GM18909 (cell line): ENCODE measurements at regions not wholly inside any gene's neighbourhood (a gene's known extent, or its start where the extent isn't known, plus 50 kb on each side); places are given as distances from the start of the nearest gene placed in this dataset.
"Not testable (repeated sequence)": the region's sequence is repeated elsewhere in the genome, so short reads cannot be mapped to it uniquely, and the experiment has no call there.

Experiments used
- ATAC-seq: cut with Tn5 transposase; IDR thresholded peaks from one replicate; pipeline ENCODE4 v1.9.1; 2021; ENCODE audit warnings: mild to moderate bottlenecking; ENCODE audit not compliant: unreplicated experiment, poor library complexity

DNA sequence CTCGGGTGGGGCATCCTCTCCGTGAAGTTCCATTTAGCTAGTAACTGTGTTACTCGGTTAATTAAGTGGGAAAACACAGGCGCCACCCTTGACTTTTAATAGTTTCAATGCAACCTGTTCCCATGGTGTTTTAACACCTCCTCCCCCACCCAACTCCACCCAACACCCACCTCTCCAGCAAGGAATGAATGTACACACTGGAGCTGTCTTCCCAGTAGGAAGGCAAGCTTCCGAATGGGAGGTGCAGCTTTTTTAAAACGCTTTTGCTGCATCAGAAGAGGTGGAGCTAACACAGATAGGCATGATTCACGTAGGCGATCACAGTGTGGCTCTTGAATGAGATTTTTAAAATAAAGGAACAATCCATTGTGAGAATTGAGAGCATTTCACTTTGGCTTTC is 73.8 kb upstream of the AGAP1 start:
- ATAC-seq = no peak

DNA sequence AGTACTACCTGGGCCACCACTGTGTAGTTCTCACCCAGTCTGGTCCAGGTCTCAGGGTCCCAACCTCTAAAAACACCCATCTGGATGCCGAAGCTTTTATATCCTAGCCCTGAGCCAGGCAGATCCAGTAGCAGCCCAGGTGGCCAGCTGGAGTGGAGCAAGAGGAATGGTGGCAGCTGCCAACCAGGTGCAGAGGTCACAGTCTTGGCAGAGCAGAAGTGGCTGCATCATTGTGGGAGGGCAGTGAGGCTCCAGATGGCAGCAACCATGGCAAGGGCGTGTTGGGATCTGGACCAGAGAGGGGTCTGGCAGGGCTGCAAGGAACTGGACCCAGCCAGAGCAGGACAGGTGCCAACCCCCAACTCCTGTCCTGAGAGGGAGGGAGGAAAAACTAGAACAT is 72.2 kb upstream of the AGAP1 start:
- no peak for ATAC-seq

DNA sequence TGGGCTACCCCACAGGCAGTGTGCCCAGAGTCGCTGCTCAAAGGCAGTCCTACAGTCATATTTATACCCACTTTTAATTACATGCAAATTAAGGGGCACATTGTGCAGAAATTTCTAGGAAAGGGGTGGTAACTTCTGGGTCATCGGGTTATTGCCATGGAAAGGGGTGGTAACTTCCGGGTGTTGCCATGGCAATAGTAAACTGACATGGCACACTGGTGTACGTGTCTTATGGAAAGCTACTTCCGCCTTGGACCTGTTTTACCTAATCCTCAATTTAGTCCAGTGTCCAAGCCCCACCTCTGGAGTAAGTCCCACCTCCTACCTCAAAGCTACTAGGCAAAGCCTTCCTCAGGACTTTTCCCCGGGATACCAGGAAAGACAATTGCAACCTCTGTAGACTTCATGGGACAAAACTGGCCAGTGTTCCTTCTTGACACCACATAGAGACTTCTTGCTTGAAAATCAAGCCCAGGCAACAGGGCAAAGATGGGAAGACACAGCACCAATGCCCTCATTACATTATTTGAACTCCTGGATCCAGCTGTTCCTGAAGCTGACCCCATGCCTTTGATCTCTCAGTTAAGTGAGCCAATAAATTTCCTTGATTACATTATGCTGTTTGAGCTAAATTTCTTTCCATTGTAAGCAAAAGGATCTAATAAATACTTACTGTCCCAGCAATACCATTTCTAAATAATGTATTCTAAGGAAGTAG is 63.3 kb upstream of the AGAP1 start:
- no peak for ATAC-seq

DNA sequence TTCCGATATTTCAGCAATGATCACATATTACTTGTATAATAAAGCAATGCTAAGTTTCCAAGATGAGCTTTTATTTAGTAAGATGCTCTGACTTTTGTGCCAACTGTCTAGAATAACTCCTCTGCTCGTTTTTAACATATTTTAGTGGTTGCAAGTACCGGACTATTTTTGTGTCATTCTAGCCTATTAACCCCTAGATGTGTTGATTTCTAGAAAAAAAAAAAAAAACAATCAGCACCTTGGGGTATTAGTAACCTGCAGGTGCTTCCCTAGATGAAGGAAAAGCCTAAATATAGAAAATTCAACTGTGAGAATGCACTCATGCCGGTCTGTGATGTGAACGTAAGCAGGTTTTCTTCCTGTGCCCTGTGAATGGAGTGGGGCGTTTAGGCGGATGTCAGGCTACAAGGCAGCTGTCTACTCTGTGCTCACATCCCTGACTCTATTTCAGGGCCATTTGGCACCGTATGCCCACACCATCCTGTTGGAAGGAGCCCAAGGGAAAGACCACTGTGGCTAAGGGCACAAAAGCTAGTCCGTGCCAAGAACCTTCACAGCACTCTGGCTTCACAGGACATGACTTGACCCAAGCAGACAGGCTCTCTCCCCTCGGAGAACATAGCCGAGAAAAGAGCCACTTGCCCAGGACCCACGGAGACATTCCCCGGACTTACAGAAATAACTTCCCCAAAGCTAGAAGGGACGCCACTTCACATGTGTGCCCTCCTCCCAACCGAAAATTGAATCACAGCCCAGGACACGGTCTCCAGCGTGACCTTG is 60.9 kb upstream of the AGAP1 start:
- ATAC-seq = no peak

DNA sequence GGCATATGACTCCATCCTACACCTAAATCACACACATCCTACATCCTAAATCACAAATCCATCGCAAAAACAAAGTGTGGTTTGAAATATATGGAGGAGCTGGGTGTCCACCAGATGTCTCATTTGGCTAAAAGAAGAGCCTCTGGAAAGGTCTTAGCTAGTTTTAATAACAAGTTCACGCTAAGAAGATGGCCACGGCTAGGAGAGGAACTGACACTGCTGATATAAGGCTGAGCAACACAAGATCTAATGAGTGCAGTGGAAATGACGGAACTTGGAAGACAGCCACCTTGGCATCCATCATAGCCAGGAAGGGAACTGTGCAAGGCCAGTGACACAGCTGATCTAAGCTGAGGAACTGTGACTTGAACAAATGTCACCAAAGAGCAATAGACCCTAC is 60.0 kb upstream of the AGAP1 start:
- no peak for ATAC-seq

DNA sequence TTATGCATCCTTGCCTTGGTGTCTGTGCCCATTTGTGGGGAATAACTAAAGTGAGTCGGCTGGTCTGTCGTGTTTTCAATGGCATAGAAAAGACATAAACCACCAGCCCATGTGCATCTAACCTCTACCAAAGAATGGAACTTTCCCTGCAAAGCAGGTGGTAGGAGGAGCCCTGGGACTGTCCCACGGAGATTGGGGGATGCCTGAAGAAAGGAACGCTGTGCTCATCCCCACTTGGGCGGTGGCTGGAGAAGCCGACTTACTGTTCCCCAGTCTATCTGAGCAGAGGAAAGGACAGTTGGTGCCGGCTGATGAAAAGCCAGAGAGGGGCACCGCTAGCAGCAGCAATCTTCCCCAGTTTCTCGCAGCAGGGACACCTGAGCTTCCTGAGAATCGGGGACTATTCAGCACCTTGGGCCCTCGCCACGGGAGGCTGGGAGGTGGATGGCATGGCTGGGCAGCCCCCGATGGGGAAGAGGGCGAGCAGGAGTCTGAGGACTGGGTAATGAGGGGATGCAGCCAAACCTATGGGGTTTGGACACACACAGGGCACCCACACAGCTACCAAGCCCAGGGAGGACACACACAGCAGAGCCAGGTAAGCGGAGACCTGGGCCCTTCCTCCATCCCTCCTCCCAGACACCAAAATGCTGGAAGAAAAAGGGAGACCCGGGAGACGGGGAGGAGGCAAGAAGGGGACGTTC is 53.7 kb upstream of the AGAP1 start:
- ATAC-seq = no peak

DNA sequence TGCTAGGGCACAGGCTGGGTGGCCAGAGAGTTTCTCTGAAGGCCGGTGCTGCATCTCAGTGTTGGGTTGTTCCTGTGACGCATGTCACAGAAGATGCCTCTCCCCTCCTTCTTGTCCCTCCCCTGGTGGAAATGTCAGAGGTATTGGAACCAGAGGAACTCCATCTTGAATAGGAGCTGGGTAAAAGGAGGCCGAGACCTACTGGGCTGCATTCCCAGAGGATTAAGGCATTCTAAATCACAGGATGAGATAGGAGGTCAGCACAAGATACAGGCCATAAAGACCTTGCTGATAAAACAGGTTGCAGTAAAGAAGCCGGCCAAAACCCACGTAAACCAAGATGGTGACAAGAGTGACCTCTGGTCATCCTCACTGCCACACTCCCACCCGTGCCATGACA is 50.3 kb upstream of the AGAP1 start:
- ATAC-seq = not testable (repeated sequence)
